ENCODE measurements at regions not wholly inside any gene's neighbourhood (a gene's known extent, or its start where the extent isn't known, plus 50 kb on each side); places are given as distances from the start of the nearest gene placed in this dataset.
"Not testable (repeated sequence)": the region's sequence is repeated elsewhere in the genome, so short reads cannot be mapped to it uniquely, and the experiment has no call there.

DNA sequence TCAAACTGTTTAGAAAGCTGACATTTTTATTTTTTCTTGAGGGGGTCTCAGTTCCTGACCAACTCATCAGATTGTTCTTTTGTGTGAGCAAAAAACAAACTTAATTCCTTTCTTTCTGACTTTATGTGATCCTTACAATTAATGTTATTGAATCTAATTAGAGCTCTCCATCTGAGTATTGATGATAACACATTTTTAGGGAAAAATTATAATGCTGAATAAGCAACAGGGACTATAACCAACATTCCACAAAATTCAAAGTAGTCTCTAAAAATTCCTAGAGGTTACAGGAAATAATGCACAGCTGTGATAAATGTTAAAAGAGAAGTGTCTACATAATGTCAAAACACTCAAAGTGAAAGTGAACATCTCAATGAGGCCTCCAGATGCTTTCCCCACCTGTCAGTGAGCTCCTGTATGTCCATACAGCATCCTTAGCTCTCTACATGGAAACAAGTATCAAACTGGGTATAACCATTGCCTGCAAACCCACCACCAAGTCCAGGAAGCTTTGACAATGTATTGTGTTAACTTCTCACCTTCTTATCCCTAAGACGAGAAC is 786.0 kb upstream of the SLC39A10 start:
- DNase-seq = no peak

DNA sequence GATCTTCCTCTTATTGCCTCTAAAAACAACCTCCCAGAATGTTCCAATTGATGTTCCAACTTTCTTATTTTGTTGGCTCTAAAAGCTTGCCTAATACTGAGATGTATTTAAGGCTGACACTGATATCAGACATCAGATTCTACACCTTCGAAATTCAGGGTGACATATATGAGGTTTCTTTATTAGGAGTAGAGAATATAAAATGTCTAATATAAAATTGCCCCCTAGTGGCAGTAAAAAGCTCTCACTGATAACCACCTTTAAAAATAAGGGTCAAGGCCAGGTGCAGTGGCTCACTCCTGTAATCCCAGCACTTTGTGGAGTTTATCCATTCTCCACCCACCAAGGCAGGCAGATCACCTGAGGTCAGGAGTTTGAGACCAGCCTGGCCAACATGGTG is 789.7 kb upstream of the SLC39A10 start:
- no peak for DNase-seq

DNA sequence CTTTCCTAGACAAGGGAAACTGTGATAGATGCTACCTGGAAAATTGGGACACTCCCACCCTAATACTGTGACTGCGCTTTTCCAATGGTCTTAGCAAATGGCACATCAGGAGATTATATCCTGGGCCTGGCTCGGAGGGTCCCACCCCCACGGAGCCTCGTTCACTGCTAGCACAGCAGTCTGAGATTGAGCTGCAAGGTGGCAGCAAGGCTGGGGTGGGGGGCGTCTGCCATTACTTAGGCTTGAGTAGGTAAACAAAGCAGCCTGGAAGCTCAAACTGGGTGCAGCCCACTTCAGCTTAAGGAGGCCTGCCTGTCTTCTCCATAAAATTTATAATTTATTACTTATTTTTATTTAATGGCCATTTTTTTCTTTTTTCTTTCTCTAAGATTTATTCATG is 802.1 kb upstream of the SLC39A10 start:
- DNase-seq = no peak

DNA sequence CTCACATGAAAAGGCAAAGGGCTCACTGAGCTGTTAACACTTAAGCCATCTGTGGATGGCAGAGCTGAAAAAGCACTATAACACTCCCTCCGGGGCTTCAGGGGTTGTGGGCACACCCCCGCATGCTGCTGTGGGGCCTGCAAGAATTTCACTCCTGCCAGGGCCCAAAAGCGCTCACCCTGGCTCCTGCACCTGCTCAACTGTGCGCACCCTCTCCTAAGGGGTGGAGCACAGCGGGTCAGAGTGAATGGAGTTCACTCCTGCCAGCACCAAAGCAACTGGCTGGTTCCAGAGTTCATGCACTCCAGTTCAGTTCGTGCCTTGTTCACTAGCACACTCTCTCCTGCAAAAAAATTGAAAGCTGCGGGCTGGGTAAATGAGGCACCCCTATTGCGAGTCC is 814.2 kb upstream of the SLC39A10 start:
- DNase-seq = no peak

DNA sequence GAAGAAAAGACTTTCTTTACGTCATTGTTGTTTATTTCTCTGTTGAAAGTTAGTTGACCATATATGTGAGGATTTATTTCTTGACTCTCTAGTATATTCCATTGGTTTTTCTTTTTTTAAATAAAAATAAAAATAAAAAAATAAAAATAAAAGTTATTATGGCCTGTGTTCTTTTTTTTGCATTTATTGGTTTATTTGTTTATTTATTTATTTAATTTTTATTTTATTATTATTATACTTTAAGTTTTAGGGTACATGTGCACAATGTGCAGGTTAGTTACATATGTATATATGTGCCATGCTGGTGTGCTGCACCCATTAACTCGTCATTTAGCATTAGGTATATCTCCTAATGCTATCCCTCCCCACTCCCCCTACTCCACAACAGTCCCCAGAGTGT is 822.7 kb upstream of the SLC39A10 start:
- not testable (repeated sequence) for DNase-seq

DNA sequence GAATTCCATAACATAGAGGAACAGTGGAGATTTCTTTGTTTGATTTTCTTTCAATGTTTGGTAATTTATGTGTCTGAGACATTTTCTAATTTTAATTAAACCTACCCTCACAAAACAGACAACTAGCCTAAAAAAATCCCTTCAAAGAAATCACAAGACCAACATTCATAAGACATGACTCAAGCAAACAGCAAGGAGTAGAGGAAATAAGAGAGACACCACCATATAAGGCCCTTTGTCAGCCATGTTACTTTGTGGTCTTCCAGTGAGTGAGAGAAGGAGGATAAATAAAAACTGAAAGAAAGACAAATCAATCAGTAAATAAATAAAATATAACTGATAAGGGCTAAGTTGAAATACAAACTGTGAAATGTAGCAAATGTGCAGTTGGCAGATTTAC is 830.8 kb upstream of the SLC39A10 start:
- no peak for DNase-seq

DNA sequence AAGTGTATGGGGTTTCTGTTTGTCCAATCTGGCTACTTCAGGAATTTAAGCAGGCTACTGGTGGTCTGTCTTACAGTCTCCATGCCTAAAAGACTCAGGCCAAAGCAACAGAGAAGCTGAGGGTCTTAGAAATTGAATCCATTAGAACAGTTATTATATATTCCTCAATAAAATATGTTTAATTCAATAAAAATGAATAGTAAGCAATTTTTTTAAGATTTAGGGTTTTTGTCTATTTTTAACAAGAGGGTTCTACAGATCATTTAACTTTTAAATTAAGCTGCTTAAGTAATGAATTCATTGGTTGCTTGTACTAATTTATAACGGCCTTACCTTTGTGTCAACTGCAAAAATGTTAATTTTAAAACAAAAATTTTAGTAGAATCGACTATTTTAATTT is 832.6 kb upstream of the SLC39A10 start:
- DNase-seq = no peak

DNA sequence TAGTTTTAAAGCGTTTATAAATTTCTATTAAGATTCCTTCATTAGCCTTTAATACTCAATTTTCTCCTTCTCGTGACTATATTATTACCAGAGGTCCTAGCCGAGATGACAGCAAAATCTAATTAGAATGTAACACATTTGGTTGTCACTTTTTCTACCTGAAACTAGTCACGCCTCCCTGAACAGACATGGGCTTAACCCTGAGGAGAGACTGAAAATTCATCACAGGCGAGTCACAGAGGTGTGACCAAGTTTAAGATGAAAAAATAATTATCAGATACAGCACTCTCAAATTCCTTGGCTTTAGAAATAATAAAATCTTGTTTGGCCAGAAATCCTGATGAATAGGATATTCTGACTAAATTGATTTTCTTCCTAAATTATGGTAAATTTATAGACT is 834.4 kb upstream of the SLC39A10 start:
- no peak for DNase-seq

DNA sequence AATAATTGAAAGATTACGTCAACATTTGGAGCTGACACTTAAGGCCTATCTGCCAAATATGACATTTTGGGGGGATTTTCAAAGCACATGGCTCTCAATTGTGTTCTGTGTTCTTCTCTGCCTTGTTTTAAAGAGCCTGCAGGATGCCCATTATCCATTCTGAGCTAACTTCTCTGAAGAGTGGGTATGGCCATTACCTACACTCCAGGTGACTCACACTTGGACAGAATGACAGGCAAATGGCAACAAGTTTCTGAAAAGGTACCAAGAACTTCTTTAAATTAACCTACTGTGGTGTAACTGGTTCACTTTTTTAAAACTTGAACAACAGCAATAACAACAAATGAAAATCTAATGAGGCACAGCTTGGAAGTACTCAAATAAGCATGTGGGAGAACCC is 834.9 kb upstream of the SLC39A10 start:
- DNase-seq = no peak

DNA sequence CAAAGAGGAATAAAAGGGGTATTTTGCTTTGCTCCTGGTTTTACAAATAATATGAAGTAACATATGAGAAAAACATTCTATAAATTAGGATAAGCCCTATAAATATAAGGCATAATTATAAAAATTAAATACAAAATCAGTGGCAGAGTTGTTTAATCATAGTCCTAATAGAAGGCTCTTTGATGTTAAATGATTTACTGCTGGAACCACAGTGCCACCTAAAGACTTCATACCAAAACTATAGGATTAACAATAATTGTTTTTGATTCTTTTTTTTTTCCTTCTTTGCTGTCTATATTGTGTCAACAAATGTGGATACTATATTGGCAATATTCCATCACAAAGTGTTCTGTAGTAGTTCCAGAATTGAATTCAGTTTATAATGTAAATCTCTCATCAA is 837.7 kb upstream of the SLC39A10 start:
- DNase-seq = no peak

DNA sequence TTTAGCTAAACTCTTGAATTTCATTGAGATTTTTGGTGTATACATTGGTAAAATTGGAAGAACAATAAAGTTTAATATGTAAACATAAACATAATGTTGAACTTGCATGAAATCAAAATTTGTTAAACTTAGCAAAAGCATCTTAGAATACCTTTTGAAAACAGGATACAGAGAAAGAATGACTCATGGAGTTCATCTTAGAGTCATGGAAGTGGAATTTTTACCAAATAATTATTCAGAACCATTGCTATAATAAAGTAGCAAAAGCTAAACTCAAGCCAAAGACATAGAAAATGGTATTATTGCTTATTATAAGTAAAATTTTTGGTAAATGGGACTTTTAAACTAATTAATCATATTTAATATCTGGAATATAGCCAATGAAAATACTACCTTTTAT is 841.6 kb upstream of the SLC39A10 start:
- no peak for DNase-seq

DNA sequence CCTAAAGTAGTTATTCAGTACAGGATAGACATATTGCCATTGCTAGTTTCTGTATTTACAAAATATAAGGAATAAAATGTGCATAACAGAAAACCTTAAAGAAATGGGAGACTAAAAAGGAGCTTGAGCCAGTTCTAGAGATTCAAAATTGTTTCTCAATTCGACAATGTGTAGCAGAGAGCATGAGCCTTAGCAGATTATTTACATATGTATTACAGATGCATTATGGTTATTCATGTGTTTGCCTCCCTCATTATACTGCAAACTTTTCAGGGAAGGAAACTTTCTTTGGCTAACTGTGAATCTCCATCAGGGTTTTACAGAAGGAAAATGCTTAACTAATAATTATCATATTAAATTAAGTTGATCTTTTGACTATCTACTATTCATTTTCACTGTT is 854.4 kb upstream of the SLC39A10 start:
- no peak for DNase-seq

DNA sequence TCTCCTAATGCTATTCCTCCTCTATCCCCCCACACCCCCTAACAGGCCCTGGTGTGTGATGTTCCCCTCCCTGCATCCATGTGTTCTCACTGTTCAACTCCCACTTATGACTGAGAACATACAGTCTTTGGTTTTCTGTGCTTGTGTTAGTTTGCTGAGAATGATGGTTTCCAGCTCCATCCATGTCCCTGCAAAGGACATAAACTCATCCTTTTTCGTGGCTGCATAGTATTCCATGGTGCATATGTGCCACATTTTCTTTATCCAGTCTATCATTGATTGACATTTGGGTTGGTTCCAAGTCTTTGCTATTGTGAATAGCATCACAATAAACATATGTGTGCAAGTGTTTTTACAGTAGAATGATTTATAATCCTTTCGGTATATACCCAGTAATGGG is 870.0 kb upstream of the SLC39A10 start:
- DNase-seq = not testable (repeated sequence)

DNA sequence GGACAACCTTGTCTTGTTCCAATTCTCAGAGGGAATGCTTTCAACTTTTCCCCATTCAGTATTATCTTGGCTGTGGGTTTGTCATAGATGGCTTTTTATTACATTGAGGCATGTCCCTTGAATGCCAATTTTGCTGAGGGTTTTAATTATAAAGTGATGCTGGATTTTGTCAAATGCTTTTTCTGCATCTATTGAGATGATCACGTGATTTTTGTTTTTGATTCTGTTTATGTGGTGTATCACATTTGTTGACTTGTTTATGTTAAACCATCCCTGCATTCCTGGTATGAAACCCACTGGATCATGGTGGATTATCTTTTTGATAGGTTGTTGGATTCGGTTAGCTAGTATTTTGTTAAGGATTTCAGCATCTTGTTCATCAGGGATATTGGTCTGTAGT is 885.6 kb upstream of the SLC39A10 start:
- DNase-seq = not testable (repeated sequence)

DNA sequence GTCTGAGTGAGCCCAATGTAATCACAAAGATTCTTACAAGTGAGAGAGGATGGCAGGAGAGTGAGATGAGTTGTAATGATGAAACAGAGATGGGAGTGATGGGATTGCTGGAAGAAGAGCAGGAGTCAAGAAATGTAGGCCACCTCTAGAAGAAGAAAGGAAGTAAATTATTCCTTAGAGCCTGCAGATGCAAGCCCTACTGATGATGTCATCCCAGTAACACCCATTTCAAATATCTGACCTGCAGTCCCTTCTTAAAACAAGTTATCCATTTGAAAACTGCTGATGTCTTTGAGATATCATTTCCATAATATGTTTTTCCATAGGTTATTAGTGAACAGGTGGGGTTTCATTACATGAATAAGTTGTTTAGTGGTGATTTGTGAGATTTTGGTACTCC is 888.0 kb upstream of the SLC39A10 start:
- DNase-seq = no peak

DNA sequence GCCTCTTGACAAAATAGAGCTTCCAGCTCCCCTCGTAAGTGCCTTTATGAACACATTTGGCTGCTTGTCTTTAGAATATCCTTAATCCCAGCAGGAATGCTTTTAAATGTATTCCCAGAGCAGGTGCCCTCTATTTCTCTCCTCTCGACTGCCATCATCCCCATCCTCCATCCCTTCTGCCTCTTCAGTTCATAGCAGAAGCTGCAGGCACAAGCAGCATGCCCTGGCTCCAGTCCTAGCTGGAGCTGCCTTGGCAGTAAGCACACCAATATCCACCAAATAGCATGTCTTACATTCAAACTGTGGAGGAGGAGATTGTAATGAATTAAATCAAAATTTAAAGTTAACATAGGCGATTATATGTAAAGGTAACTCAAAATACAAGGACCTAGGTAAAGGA is 891.3 kb upstream of the SLC39A10 start:
- no peak for DNase-seq

DNA sequence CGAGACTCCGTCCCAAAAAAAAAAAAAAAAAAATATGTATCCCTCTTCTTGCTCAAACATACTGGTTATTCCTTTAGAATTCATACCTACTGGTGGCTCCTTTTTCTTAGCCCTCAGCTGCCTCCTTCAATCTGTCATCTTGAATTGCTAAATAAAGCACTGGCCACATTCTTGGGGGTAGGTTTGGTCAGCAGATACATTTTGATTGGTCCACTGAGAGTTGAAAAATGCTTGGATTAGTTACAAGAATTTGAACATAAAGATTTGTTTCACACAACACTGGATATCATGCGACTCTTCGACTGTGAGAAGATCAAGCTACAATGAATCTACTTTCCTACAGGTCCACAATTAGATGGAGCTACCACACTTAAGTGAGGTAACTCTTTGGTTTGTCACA is 906.1 kb upstream of the SLC39A10 start:
- DNase-seq = no peak

DNA sequence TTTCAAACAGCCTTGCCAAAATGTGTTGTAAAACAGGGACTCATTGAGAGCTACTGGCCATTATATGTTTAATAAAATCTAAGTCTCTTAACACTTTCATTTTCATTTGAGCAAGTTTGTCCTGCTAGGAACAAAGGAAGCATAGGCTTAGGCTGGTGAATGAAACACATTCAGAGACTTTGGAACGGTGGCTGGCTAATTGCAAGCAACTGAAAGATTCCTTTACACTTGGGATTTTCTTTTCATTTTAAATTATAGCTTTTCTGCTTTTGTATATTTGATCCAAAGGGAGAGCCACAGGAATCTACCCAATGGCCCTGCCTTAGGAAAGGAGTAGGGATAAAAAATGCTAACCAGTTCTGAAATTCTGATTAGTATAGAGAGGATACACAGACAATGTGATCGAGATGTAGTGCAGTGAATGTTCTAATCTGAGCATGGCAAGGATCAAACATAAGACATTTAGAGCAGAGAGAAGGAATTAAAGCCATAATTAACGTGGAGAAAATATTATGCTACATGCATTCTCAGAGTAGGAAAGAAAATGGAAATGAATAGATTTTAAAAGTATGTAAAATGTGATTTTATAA is 911.4 kb upstream of the SLC39A10 start:
- no peak for DNase-seq

DNA sequence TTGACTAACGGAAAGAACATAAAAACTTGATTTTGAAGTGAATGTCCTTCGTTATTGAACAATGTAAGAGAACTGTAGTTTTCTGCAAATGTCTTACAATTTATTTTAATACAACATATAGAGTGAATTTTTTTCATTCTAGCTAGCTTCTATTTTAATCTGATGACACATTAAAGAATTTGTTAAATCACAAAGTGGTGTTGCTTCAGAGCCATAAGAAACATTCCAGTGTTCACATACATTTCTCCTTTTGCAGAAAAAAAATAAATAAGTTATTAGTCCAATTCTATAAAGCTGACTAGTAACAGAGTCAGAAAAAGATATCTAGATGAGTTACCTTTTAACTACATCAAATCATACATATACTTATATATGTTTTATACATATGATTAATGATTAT is 914.3 kb upstream of the SLC39A10 start:
- DNase-seq = no peak

DNA sequence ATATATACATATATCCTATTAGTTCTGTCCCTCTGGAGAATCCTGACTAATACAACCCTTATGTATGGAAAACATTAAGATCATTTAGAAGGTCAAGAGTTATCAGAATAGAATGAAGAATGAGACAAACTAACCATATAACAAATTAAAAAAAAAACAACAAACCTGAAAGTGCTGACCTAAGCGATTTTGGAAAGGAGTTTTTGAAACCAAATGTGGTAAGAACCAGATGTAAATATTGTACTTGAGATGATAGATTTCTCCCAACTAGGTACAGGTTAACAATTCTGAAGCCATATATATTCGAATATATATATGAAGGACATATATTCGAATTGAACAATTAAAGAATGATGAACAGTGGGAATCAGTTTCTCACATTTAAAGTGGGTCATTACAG is 917.8 kb upstream of the SLC39A10 start:
- DNase-seq = no peak

DNA sequence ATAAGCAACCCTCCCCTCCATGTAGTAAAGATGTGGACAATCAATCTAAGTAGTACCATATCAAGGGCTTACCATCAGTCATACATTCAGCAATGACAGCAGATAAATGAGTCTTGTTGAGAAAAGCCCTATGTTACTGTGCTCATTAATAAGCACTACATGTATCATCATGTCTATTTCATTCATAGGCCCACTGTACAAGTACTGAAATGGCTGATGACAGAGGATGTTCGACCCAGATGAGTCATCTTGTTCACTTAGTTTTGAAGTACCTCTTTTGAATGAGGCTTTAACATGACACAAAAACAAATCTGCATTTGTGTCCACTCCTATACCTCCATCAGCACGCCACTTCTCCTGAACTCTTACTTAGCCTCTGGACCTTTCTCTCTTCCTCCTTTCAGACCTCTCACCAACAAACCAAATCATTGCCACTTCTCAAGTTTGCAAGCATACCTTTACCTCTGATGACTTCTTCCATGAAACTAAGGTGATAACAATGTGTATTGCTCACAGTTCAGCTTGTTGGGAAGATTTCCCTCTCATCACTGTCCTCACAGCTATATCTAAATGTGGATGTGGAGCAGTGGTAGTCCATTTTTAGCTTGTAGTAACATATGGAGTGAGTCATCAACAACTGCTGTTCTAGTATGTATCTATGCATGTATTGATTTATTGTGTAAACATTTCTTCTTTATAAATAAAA is 921.0 kb upstream of the SLC39A10 start:
- DNase-seq = no peak

DNA sequence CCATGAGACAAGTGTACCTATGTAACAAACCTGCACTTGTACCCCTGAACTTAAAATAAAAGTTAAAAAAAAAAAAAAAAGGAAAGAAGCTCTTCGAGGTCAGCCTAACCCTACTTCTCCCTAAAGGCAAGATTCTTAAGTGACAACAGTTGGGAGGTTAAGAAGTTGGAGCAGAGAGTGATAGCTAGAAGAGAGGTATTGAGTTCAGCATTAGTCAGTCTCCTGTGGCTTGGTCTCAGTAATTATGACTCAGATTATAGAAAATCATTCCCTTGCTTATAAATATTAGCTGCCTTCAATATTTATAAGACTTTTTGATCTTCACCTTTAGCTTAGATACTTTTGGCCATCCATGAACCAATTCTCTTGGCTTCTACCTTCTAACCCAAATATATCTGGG is 926.8 kb upstream of the SLC39A10 start:
- no peak for DNase-seq

DNA sequence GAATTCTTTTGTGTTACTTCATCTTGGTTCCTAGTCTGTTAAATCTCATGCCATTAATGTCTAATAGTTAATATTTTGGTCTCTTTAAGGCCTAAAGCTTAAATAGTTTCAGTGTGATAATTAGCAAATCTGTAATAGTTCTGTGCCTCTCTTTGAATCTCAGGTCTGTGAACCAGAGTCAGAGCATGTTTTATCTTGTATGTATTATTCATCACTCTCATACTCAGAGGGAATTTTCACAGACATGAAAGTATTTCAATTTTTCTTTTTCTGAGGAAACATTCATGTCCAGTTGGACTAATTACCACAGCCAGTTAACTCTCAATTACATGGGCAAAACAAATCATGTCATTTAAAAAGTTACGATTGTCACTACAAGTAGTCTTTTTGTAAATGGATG is 931.9 kb upstream of the SLC39A10 start:
- no peak for DNase-seq

DNA sequence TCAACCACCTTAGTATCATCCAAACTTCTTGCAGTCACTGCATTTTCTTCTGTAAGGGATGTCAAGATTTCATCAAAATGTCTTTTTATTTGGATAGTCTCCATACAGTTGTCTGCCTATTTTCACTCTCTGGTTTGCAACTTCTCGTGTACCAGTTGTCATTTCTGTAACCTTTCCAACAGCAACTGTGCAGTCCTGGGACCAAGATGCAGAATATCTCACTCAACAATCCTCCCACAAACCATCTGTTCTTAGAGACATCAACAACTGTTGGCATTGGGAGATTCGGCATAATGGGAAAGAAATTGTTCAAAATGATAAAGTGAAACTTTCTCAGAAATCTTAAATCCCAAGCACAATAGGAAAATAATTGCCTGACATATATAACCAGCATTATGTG is 933.6 kb upstream of the SLC39A10 start:
- no peak for DNase-seq

DNA sequence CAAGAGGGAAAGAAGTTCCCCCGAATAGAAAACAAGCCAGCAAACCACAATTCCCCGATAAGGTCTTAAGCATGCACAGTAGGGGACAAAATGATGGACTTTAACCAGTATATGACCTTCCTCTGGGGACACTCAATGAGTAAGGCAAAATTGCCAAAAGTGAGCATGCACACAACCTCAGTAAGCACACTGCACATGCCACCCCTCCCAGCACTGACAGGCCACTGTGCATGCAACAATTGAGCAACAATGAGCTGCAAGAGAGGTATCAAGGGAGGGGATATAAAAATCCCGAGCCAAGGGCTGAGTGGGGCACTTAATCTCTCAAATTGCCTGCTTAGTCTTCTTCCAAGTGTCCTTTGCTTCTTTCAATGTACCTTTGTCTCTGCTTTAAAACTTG is 935.8 kb upstream of the SLC39A10 start:
- no peak for DNase-seq

All from SHP77 (cell line).